ENCODE measurements at regions not wholly inside any gene's neighbourhood (a gene's known extent, or its start where the extent isn't known, plus 50 kb on each side); places are given as distances from the start of the nearest gene placed in this dataset.

DNA sequence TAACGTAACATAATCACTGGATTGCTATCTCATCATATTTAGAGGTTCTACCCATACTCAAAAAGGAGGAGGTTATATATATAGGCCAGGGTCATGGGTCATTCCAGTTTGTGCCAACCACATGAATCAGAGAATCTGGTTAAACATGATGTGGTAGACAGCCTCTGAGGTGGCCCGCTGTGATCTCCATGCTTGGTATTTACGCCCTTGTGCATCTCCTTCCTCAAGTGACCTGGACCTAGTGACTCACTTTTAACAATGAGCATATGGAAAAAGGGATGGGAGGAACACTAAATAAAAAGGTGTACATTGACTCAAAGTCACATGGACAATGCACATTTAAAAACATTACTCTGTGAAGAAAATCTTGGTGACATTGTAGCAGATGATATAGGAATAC lies 77.7 kb upstream of the CTNND2 start:
- no peak for DNase-seq
- in situ Hi-C loops (cut with MboI; ENCODE audit: low pct_unique_long_range_greater_than_20kb, low sequenced_read_pairs): no loop called here

DNA sequence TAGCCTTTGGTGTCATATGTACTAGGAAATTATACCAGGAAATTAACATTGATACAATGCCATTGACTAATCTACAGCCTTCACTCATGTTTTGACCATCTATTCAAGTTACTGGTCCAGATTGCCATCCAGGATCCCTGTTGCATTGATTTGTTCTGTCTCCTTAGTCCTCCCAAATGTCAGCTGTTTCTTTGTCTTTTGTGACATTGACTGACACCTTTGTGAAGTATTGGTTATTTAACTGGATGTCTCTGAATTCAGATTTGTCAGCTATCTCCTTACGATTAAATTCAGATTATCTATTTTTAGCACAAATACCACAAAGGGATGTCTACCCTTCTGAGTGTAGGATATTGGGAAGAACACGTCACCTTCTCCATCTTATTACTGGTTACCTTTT lies 73.7 kb upstream of the CTNND2 start:
- in situ Hi-C loops (cut with MboI; ENCODE audit: low pct_unique_long_range_greater_than_20kb, low sequenced_read_pairs): no loop called here
- DNase-seq: no peak

GRCh38 chr5:11973469-11973868 lies 69.2 kb upstream of the CTNND2 start:
- DNase-seq: no peak
- in situ Hi-C loops (cut with MboI; ENCODE audit: low pct_unique_long_range_greater_than_20kb, low sequenced_read_pairs): no loop called here

DNA sequence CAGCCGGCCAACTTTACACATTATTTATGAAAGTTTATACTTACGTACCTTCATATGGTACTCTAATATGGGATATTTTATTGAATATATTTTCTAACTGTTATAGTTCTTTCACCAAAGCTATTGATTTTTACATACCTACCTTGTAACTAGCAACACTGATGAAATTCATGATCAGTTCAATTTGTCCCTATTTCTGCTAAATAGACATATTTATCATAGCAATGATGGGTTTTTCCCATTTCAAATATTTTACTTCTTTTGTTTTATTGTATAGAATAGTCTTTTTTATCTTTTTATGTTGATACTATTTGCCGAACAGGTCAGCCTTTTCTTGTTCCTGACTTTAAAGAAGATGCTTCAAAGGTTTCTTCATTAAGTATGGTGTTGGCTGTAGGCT lies 59.0 kb upstream of the CTNND2 start:
- DNase-seq: no peak
- in situ Hi-C loops (cut with MboI; ENCODE audit: low pct_unique_long_range_greater_than_20kb, low sequenced_read_pairs): no loop called here

GRCh38 chr5:11962122-11962521 lies 57.9 kb upstream of the CTNND2 start:
- in situ Hi-C loops (cut with MboI; ENCODE audit: low pct_unique_long_range_greater_than_20kb, low sequenced_read_pairs): no loop called here
- DNase-seq: no peak

DNA sequence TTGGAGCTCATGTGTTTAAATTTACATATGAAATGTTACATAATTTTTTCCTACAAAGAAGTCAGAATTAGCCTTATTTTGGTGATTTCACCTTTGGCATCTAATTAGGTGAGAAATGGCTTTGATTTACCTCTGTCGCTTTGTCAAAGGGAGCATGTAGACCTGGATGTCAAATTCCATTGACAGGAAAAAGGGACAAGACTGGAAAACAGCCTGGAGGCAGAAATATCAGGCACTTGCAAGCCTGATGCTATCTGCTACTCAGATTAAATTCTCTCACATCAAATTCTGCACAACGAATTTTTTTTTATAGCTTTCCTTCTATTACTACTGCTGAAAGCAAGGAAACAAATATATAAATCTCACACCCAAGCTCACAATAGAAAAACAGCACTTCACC lies 54.1 kb upstream of the CTNND2 start:
- in situ Hi-C loops (cut with MboI; ENCODE audit: low pct_unique_long_range_greater_than_20kb, low sequenced_read_pairs): no loop called here
- DNase-seq: no peak

- no peak for DNase-seq
- in situ Hi-C loops (cut with MboI; ENCODE audit: low pct_unique_long_range_greater_than_20kb, low sequenced_read_pairs): no loop called here
Observed at GRCh38 chr5:11955331-11955730, 51.1 kb upstream of the CTNND2 start.

Measured in KBM-7 (cell line).